ENCODE measurements at regions not wholly inside any gene's neighbourhood (a gene's known extent, or its start where the extent isn't known, plus 50 kb on each side); places are given as distances from the start of the nearest gene placed in this dataset.
"Not testable (repeated sequence)": the region's sequence is repeated elsewhere in the genome, so short reads cannot be mapped to it uniquely, and the experiment has no call there.

- DNase-seq (ENCODE audit: low spot score in 2 of 2); H3K4me1 Mint-ChIP-seq; ATAC-seq (replicated peaks; ENCODE audit: extremely low read depth, poor library complexity, severe bottlenecking); H3K27ac Mint-ChIP-seq (ENCODE audit: low read depth); H3K4me3 Mint-ChIP-seq; H3K36me3 Mint-ChIP-seq (ENCODE audit: insufficient read depth); H3K27me3 Mint-ChIP-seq: not testable (repeated sequence)
- peaks cover 17% of the 10 kb centered on the region for H3K9me3 Mint-ChIP-seq
These were observed 764.5 kb upstream of the CDH6 start for GRCh38 chr5:30428866-30429407.

- H3K9me3 Mint-ChIP-seq = peaks cover 12% of the 10 kb centered on the region
- H3K36me3 Mint-ChIP-seq (ENCODE audit: insufficient read depth) = no peaks in the 10 kb centered on the region
- H3K27me3 Mint-ChIP-seq = no peaks in the 10 kb centered on the region
- no peak overlapping the region for H3K27ac Mint-ChIP-seq (ENCODE audit: low read depth)
- DNase-seq (ENCODE audit: low spot score in 2 of 2) (no peak), ATAC-seq (replicated peaks; ENCODE audit: extremely low read depth, poor library complexity, severe bottlenecking) (no peak)
- H3K4me1 Mint-ChIP-seq = no peaks in the 10 kb centered on the region
- H3K4me3 Mint-ChIP-seq = no peak overlapping the region
These were observed 779.4 kb upstream of the CDH6 start for GRCh38 chr5:30414078-30414477.

GRCh38 chr5:30413540-30413939, 779.9 kb upstream of the CDH6 start:
- ATAC-seq (replicated peaks; ENCODE audit: extremely low read depth, poor library complexity, severe bottlenecking) (no peak), DNase-seq (ENCODE audit: low spot score in 2 of 2) (no peak)
- Mint-ChIP-seq H3K27ac (ENCODE audit: low read depth) (no peak overlapping the region), H3K4me3 (no peak overlapping the region), H3K27me3 (no peaks in the 10 kb centered on the region), H3K9me3 (peaks cover 17% of the 10 kb centered on the region), H3K36me3 (ENCODE audit: insufficient read depth) (no peaks in the 10 kb centered on the region), H3K4me1 (no peaks in the 10 kb centered on the region)

- Mint-ChIP-seq H3K27me3 (no peaks in the 10 kb centered on the region), H3K27ac (ENCODE audit: low read depth) (no peak overlapping the region), H3K4me3 (no peak overlapping the region), H3K4me1 (no peaks in the 10 kb centered on the region), H3K9me3 (peaks cover 18% of the 10 kb centered on the region), H3K36me3 (ENCODE audit: insufficient read depth) (no peaks in the 10 kb centered on the region)
- DNase-seq (ENCODE audit: low spot score in 2 of 2) (no peak), ATAC-seq (replicated peaks; ENCODE audit: extremely low read depth, poor library complexity, severe bottlenecking) (no peak)
These were observed 787.7 kb upstream of the CDH6 start for GRCh38 chr5:30405821-30406220.

- H3K9me3 Mint-ChIP-seq = peaks cover 16% of the 10 kb centered on the region
- no peaks in the 10 kb centered on the region for H3K36me3 Mint-ChIP-seq (ENCODE audit: insufficient read depth)
- ATAC-seq (replicated peaks; ENCODE audit: extremely low read depth, poor library complexity, severe bottlenecking) (no peak), DNase-seq (ENCODE audit: low spot score in 2 of 2) (no peak)
- H3K27ac Mint-ChIP-seq (ENCODE audit: low read depth) = no peak overlapping the region
- H3K4me3 Mint-ChIP-seq = no peak overlapping the region
- H3K27me3 Mint-ChIP-seq = no peaks in the 10 kb centered on the region
- no peaks in the 10 kb centered on the region for H3K4me1 Mint-ChIP-seq
These were observed 791.9 kb upstream of the CDH6 start for GRCh38 chr5:30401479-30402058.

- Mint-ChIP-seq H3K27me3 (no peaks in the 10 kb centered on the region), H3K9me3 (peaks cover 16% of the 10 kb centered on the region), H3K4me3 (no peak overlapping the region), H3K4me1 (no peaks in the 10 kb centered on the region), H3K27ac (ENCODE audit: low read depth) (no peak overlapping the region), H3K36me3 (ENCODE audit: insufficient read depth) (peaks cover 2% of the 10 kb centered on the region)
- no peak for ATAC-seq (replicated peaks; ENCODE audit: extremely low read depth, poor library complexity, severe bottlenecking)
- DNase-seq (ENCODE audit: low spot score in 2 of 2) = no peak
These were observed 795.1 kb upstream of the CDH6 start for GRCh38 chr5:30398423-30398822.

GRCh38 chr5:30392897-30393296, 800.6 kb upstream of the CDH6 start:
- Mint-ChIP-seq H3K4me3 (no peak overlapping the region), H3K9me3 (peaks cover 23% of the 10 kb centered on the region), H3K27ac (ENCODE audit: low read depth) (no peak overlapping the region), H3K36me3 (ENCODE audit: insufficient read depth) (peaks cover 2% of the 10 kb centered on the region), H3K27me3 (no peaks in the 10 kb centered on the region), H3K4me1 (no peaks in the 10 kb centered on the region)
- ATAC-seq (replicated peaks; ENCODE audit: extremely low read depth, poor library complexity, severe bottlenecking) (no peak), DNase-seq (ENCODE audit: low spot score in 2 of 2) (no peak)

- Mint-ChIP-seq H3K36me3 (ENCODE audit: insufficient read depth) (peaks cover 2% of the 10 kb centered on the region), H3K9me3 (peaks cover 19% of the 10 kb centered on the region)
- no peak for ATAC-seq (replicated peaks; ENCODE audit: extremely low read depth, poor library complexity, severe bottlenecking)
These were observed 803.4 kb upstream of the CDH6 start for GRCh38 chr5:30390095-30390494.

GRCh38 chr5:30387974-30388632, 805.4 kb upstream of the CDH6 start:
- peaks cover 25% of the 10 kb centered on the region for H3K9me3 Mint-ChIP-seq
- no peaks in the 10 kb centered on the region for H3K4me1 Mint-ChIP-seq
- ATAC-seq (replicated peaks; ENCODE audit: extremely low read depth, poor library complexity, severe bottlenecking) (no peak), DNase-seq (ENCODE audit: low spot score in 2 of 2) (no peak)
- H3K27ac Mint-ChIP-seq (ENCODE audit: low read depth) = no peak overlapping the region
- no peaks in the 10 kb centered on the region for H3K27me3 Mint-ChIP-seq
- no peaks in the 10 kb centered on the region for H3K36me3 Mint-ChIP-seq (ENCODE audit: insufficient read depth)
- no peak overlapping the region for H3K4me3 Mint-ChIP-seq

More at GRCh38 chr5:30390095-30390494, 803.4 kb upstream of the CDH6 start:
- H3K27ac Mint-ChIP-seq (ENCODE audit: low read depth) = no peak overlapping the region
- no peak for DNase-seq (ENCODE audit: low spot score in 2 of 2)
- no peak overlapping the region for H3K4me3 Mint-ChIP-seq
- no peaks in the 10 kb centered on the region for H3K27me3 Mint-ChIP-seq
- H3K4me1 Mint-ChIP-seq = no peaks in the 10 kb centered on the region

GRCh38 chr5:30385754-30386153, 807.7 kb upstream of the CDH6 start:
- no peak for ATAC-seq (replicated peaks; ENCODE audit: extremely low read depth, poor library complexity, severe bottlenecking)
- H3K9me3 Mint-ChIP-seq = peaks cover 28% of the 10 kb centered on the region

GRCh38 chr5:30384171-30384570, 809.3 kb upstream of the CDH6 start:
- H3K36me3 Mint-ChIP-seq (ENCODE audit: insufficient read depth) = no peaks in the 10 kb centered on the region
- no peaks in the 10 kb centered on the region for H3K4me1 Mint-ChIP-seq
- ATAC-seq (replicated peaks; ENCODE audit: extremely low read depth, poor library complexity, severe bottlenecking) (no peak), DNase-seq (ENCODE audit: low spot score in 2 of 2) (no peak)
- H3K9me3 Mint-ChIP-seq = peaks cover 30% of the 10 kb centered on the region
- H3K4me3 Mint-ChIP-seq = no peak overlapping the region
- no peaks in the 10 kb centered on the region for H3K27me3 Mint-ChIP-seq
- H3K27ac Mint-ChIP-seq (ENCODE audit: low read depth) = no peak overlapping the region

More at GRCh38 chr5:30385754-30386153, 807.7 kb upstream of the CDH6 start:
- no peak overlapping the region for H3K4me3 Mint-ChIP-seq
- H3K27me3 Mint-ChIP-seq = no peaks in the 10 kb centered on the region
- no peaks in the 10 kb centered on the region for H3K4me1 Mint-ChIP-seq
- H3K27ac Mint-ChIP-seq (ENCODE audit: low read depth) = no peak overlapping the region
- no peak for DNase-seq (ENCODE audit: low spot score in 2 of 2)
- no peaks in the 10 kb centered on the region for H3K36me3 Mint-ChIP-seq (ENCODE audit: insufficient read depth)

- H3K27ac Mint-ChIP-seq (ENCODE audit: low read depth) = no peak overlapping the region
- H3K4me3 Mint-ChIP-seq = no peak overlapping the region
- H3K9me3 Mint-ChIP-seq = peaks cover 31% of the 10 kb centered on the region
- H3K27me3 Mint-ChIP-seq = no peaks in the 10 kb centered on the region
- ATAC-seq (replicated peaks; ENCODE audit: extremely low read depth, poor library complexity, severe bottlenecking) (no peak), DNase-seq (ENCODE audit: low spot score in 2 of 2) (no peak)
- no peaks in the 10 kb centered on the region for H3K4me1 Mint-ChIP-seq
- H3K36me3 Mint-ChIP-seq (ENCODE audit: insufficient read depth) = no peaks in the 10 kb centered on the region
These were observed 813.3 kb upstream of the CDH6 start for GRCh38 chr5:30380228-30380627.

GRCh38 chr5:30376848-30377247, 816.6 kb upstream of the CDH6 start:
- Mint-ChIP-seq H3K36me3 (ENCODE audit: insufficient read depth) (no peaks in the 10 kb centered on the region), H3K9me3 (peaks cover 27% of the 10 kb centered on the region)

More at GRCh38 chr5:30376848-30377247, 816.6 kb upstream of the CDH6 start:
- H3K4me3 Mint-ChIP-seq = no peak overlapping the region
- H3K4me1 Mint-ChIP-seq = no peaks in the 10 kb centered on the region
- no peak overlapping the region for H3K27ac Mint-ChIP-seq (ENCODE audit: low read depth)
- DNase-seq (ENCODE audit: low spot score in 2 of 2) = no peak
- no peaks in the 10 kb centered on the region for H3K27me3 Mint-ChIP-seq
- ATAC-seq (replicated peaks; ENCODE audit: extremely low read depth, poor library complexity, severe bottlenecking) = no peak
